Nephron (organoid): ENCODE measurements at regions not wholly inside any gene's neighbourhood (a gene's known extent, or its start where the extent isn't known, plus 50 kb on each side); places are given as distances from the start of the nearest gene placed in this dataset.
"Not testable (repeated sequence)": the region's sequence is repeated elsewhere in the genome, so short reads cannot be mapped to it uniquely, and the experiment has no call there.

Experiments used
- H3K27ac Mint-ChIP-seq, 3 experiments: 2 replicates each; pipeline ENCODE4 v1.8.0; 2020; ENCODE audit warnings: mixed read lengths in 3 of 3, mild to moderate bottlenecking in 2 of 3, moderate library complexity in 1 of 3
- H3K27me3 Mint-ChIP-seq: 2 replicates; pipeline ENCODE4 v1.8.0; 2021; ENCODE audit warnings: low read depth, mild to moderate bottlenecking, moderate library complexity, mixed read lengths
- H3K36me3 Mint-ChIP-seq: 2 replicates; pipeline ENCODE4 v1.8.0; 2020; ENCODE audit warnings: low read depth, mixed read lengths
- H3K4me1 Mint-ChIP-seq: 2 replicates; pipeline ENCODE4 v1.8.0; 2020; ENCODE audit warnings: mixed read lengths
- H3K4me3 Mint-ChIP-seq, 3 experiments: 2 replicates each; pipeline ENCODE4 v1.8.0; 2020; ENCODE audit warnings: mild to moderate bottlenecking in 3 of 3, mixed read lengths in 3 of 3, moderate library complexity in 2 of 3
- H3K9me3 Mint-ChIP-seq: 2 replicates; pipeline ENCODE4 v1.8.0; 2020; ENCODE audit warnings: mixed read lengths
- CTCF ChIP-seq, 3 experiments: fragments of 200-600 bp; sonication (generic); IDR thresholded peaks; one replicate each; pipeline ENCODE4 v1.5.0; 2021; ENCODE audit warnings: antibody characterized with exemption in 3 of 3; ENCODE audit not compliant: unreplicated experiment in 3 of 3

- TF ChIP-seq CTCF (IDR thresholded peaks at IDR 0.05; ENCODE audit: unreplicated experiment in 3 of 3), result no peak
- no peaks in the 10 kb centered on the region for H3K4me1 Mint-ChIP-seq
- no peaks in the 10 kb centered on the region for H3K36me3 Mint-ChIP-seq
- H3K27ac Mint-ChIP-seq, result no peak overlapping the region
- H3K27me3 Mint-ChIP-seq, result peaks cover 41% of the 10 kb centered on the region
- no peaks in the 10 kb centered on the region for H3K9me3 Mint-ChIP-seq
- no peak overlapping the region for H3K4me3 Mint-ChIP-seq
Observed at GRCh38 chr16:13838401-13839190, 81.4 kb upstream of the ERCC4 start.

- no peak for TF ChIP-seq CTCF (IDR thresholded peaks at IDR 0.05; ENCODE audit: unreplicated experiment in 3 of 3)
- peaks cover 37% of the 10 kb centered on the region for H3K27me3 Mint-ChIP-seq
- no peak overlapping the region for H3K27ac Mint-ChIP-seq
- H3K9me3 Mint-ChIP-seq, result no peaks in the 10 kb centered on the region
- H3K4me1 Mint-ChIP-seq, result no peaks in the 10 kb centered on the region
- no peak overlapping the region for H3K4me3 Mint-ChIP-seq
- no peaks in the 10 kb centered on the region for H3K36me3 Mint-ChIP-seq
Observed at GRCh38 chr16:13839577-13839976, 80.4 kb upstream of the ERCC4 start.

GRCh38 chr16:13845232-13845631 is 74.7 kb upstream of the ERCC4 start:
- H3K27ac Mint-ChIP-seq, result no peak overlapping the region
- TF ChIP-seq CTCF (IDR thresholded peaks at IDR 0.05; ENCODE audit: unreplicated experiment in 3 of 3), result no peak
- peaks cover 14% of the 10 kb centered on the region for H3K27me3 Mint-ChIP-seq
- H3K9me3 Mint-ChIP-seq, result no peaks in the 10 kb centered on the region
- H3K36me3 Mint-ChIP-seq, result no peaks in the 10 kb centered on the region
- H3K4me1 Mint-ChIP-seq, result no peaks in the 10 kb centered on the region
- H3K4me3 Mint-ChIP-seq, result no peak overlapping the region

- peaks cover 4% of the 10 kb centered on the region for H3K9me3 Mint-ChIP-seq
- no peaks in the 10 kb centered on the region for H3K4me1 Mint-ChIP-seq
- no peak overlapping the region for H3K27ac Mint-ChIP-seq
- no peaks in the 10 kb centered on the region for H3K36me3 Mint-ChIP-seq
- peaks cover 13% of the 10 kb centered on the region for H3K27me3 Mint-ChIP-seq
- H3K4me3 Mint-ChIP-seq, result no peak overlapping the region
- no peak for TF ChIP-seq CTCF (IDR thresholded peaks at IDR 0.05; ENCODE audit: unreplicated experiment in 3 of 3)
Observed at GRCh38 chr16:13848795-13849194, 71.2 kb upstream of the ERCC4 start.

GRCh38 chr16:13850173-13850572 is 69.8 kb upstream of the ERCC4 start:
- H3K27ac Mint-ChIP-seq, result not testable (repeated sequence)

GRCh38 chr16:13852827-13853226 is 67.1 kb upstream of the ERCC4 start:
- no peaks in the 10 kb centered on the region for H3K36me3 Mint-ChIP-seq
- TF ChIP-seq CTCF (IDR thresholded peaks at IDR 0.05; ENCODE audit: unreplicated experiment in 3 of 3), result no peak

More at GRCh38 chr16:13850173-13850572, 69.8 kb upstream of the ERCC4 start:
- H3K4me3 Mint-ChIP-seq, H3K36me3 Mint-ChIP-seq, H3K27me3 Mint-ChIP-seq, H3K4me1 Mint-ChIP-seq, H3K9me3 Mint-ChIP-seq: not testable (repeated sequence)

More at GRCh38 chr16:13852827-13853226, 67.1 kb upstream of the ERCC4 start:
- H3K9me3 Mint-ChIP-seq, result peaks cover 4% of the 10 kb centered on the region
- H3K27ac Mint-ChIP-seq, result no peak overlapping the region
- H3K4me3 Mint-ChIP-seq, result no peak overlapping the region
- H3K27me3 Mint-ChIP-seq, result peaks cover 8% of the 10 kb centered on the region
- no peaks in the 10 kb centered on the region for H3K4me1 Mint-ChIP-seq
